Kidney epithelial cell (primary cell): ENCODE measurements at regions not wholly inside any gene's neighbourhood (a gene's known extent, or its start where the extent isn't known, plus 50 kb on each side); places are given as distances from the start of the nearest gene placed in this dataset.

Experiments
- DNase-seq: peaks from one replicate; pipeline ENCODE4 v3.0.0-alpha.2; 2010; ENCODE audit warnings: low read depth
- H3K27me3 ChIP-seq: 2 replicates; pipeline ENCODE4 v1.6.0; 2011; ENCODE audit warnings: low read length; ENCODE audit not compliant: control insufficient read depth, insufficient read depth
- H3K36me3 ChIP-seq: 2 replicates; pipeline ENCODE4 v1.5.1; 2011; ENCODE audit warnings: low read length; ENCODE audit not compliant: control insufficient read depth, insufficient read depth
- H3K4me3 ChIP-seq: 2 replicates; pipeline ENCODE4 v1.5.1; 2011; ENCODE audit warnings: low read depth, mild to moderate bottlenecking, control low read depth, low read length
- CTCF ChIP-seq: IDR thresholded peaks from 2 replicates; pipeline ENCODE4 v1.5.1; 2011; ENCODE audit warnings: mild to moderate bottlenecking, moderate library complexity, low read length, control low read depth, inconsistent platforms; ENCODE audit not compliant: insufficient read depth, poor library complexity, severe bottlenecking

GRCh38 chr5:87765009-87765408, 352.3 kb upstream of the CCNH start:
- H3K36me3 ChIP-seq, result no peaks in the 10 kb centered on the region
- peaks cover 1% of the 10 kb centered on the region for H3K27me3 ChIP-seq
- H3K4me3 ChIP-seq, result no peak overlapping the region
- DNase-seq, result no peak
- TF ChIP-seq CTCF, result no peak

GRCh38 chr5:87762631-87763030, 349.9 kb upstream of the CCNH start:
- H3K36me3 ChIP-seq, result no peaks in the 10 kb centered on the region
- H3K27me3 ChIP-seq, result no peaks in the 10 kb centered on the region
- no peak overlapping the region for H3K4me3 ChIP-seq
- no peak for DNase-seq
- no peak for TF ChIP-seq CTCF

- Histone ChIP-seq H3K36me3 (no peaks in the 10 kb centered on the region), H3K27me3 (no peaks in the 10 kb centered on the region), H3K4me3 (no peak overlapping the region)
- TF ChIP-seq CTCF, result no peak
- DNase-seq, result no peak
Measured at GRCh38 chr5:87756951-87757350, 344.2 kb upstream of the CCNH start.

- DNase-seq, result no peak
- Histone ChIP-seq H3K27me3 (no peaks in the 10 kb centered on the region), H3K36me3 (no peaks in the 10 kb centered on the region), H3K4me3 (no peak overlapping the region)
- TF ChIP-seq CTCF, result no peak
Measured at GRCh38 chr5:87755360-87755759, 342.6 kb upstream of the CCNH start.

- Histone ChIP-seq H3K36me3 (no peaks in the 10 kb centered on the region), H3K27me3 (no peaks in the 10 kb centered on the region), H3K4me3 (no peak overlapping the region)
- TF ChIP-seq CTCF, result no peak
- DNase-seq, result no peak
Measured at GRCh38 chr5:87754009-87754757, 341.5 kb upstream of the CCNH start.

GRCh38 chr5:87752362-87752761, 339.6 kb upstream of the CCNH start:
- no peak for DNase-seq
- Histone ChIP-seq H3K4me3 (no peak overlapping the region), H3K27me3 (no peaks in the 10 kb centered on the region), H3K36me3 (no peaks in the 10 kb centered on the region)
- TF ChIP-seq CTCF, result no peak
